K562 (cell line): ENCODE measurements at regions not wholly inside any gene's neighbourhood (a gene's known extent, or its start where the extent isn't known, plus 50 kb on each side); places are given as distances from the start of the nearest gene placed in this dataset.

ENCODE experiments used
- BDP1 ChIP-seq: IDR thresholded peaks from 3 replicates; pipeline ENCODE4 v1.6.1; 2011; ENCODE audit not compliant: insufficient read length, insufficient read depth
- ESRRA ChIP-seq: fragments of 450-650 bp; IDR thresholded peaks from 2 replicates; pipeline ENCODE4 v1.6.1; 2014; ENCODE audit warnings: low read depth, mild to moderate bottlenecking, moderate library complexity, borderline replicate concordance
- FOSL1 ChIP-seq: fragments of 200-800 bp; sonication (Bioruptor generic); conservative IDR thresholded peaks from 2 replicates; pipeline ENCODE4 v1.6.1; 2016; ENCODE audit warnings: missing genetic modification characterization, missing compliant biosample characterization
- FOXP4 ChIP-seq: sonication (generic); formaldehyde crosslinking; IDR thresholded peaks from 2 replicates; pipeline ENCODE4 v1.8.0; 2022; ENCODE audit warnings: mild to moderate bottlenecking, missing genetic modification reagents, borderline replicate concordance
- HOMEZ ChIP-seq: fragments of 250-450 bp; sonication (Bioruptor Pico); IDR thresholded peaks from 2 replicates; pipeline ENCODE4 v1.4.0; 2020; ENCODE audit warnings: mild to moderate bottlenecking, moderate library complexity
- NR2C2 ChIP-seq, 2 experiments: fragments of 200-800 bp in 1 of 2; sonication (Bioruptor generic) in 1 of 2; sonication (generic) in 1 of 2; formaldehyde crosslinking in 1 of 2; IDR thresholded peaks; 2 replicates each; pipeline versions ENCODE4 v1.6.1 to v1.8.0; 2016 to 2022; ENCODE audit warnings: mild to moderate bottlenecking in 1 of 2, missing compliant biosample characterization in 1 of 2, missing genetic modification characterization in 1 of 2, missing genetic modification reagents in 1 of 2
- POLR2A ChIP-seq: fragments of 450-650 bp; conservative IDR thresholded peaks from 2 replicates; pipeline ENCODE4 v1.6.1; 2016
- SMAD4 ChIP-seq: fragments of 250-450 bp; sonication (Bioruptor Pico); conservative IDR thresholded peaks from 2 replicates; pipeline ENCODE4 v1.8.0; 2021; ENCODE audit warnings: inconsistent platforms, mild to moderate bottlenecking, moderate library complexity
- TAF1 ChIP-seq: IDR thresholded peaks from 2 replicates; pipeline ENCODE4 v1.6.1; 2011; ENCODE audit warnings: mild to moderate bottlenecking, low read length, moderate library complexity; ENCODE audit not compliant: insufficient read depth, control insufficient read depth, severe bottlenecking; ENCODE audit errors: extremely low read depth
- USF2 ChIP-seq: sonication (generic); formaldehyde crosslinking; IDR thresholded peaks from 2 replicates; pipeline ENCODE4 v1.5.0; 2020; ENCODE audit warnings: missing genetic modification reagents
- TF ChIP-seq, protein P1 (sequence below): fragments of 450-650 bp; IDR thresholded peaks from 2 replicates; pipeline ENCODE4 v1.6.1; 2016; ENCODE audit warnings: antibody characterized with exemption

- TF ChIP-seq POLR2A (no peak), FOSL1 (no peak), TAF1 (no peak), SMAD4 (CRISPR knock-in tag) (no peak), HOMEZ (no peak), NR2C2 (CRISPR knock-in tag; IDR thresholded peaks at IDR 0.05) (no peak), NR2C2 (tag; IDR thresholded peaks at IDR 0.05) (no peak), ESRRA (no peak), FOXP4 (no peak), BDP1 (no peak), USF2 (CRISPR knock-in tag) (no peak)
- TF ChIP-seq, protein P1, sequence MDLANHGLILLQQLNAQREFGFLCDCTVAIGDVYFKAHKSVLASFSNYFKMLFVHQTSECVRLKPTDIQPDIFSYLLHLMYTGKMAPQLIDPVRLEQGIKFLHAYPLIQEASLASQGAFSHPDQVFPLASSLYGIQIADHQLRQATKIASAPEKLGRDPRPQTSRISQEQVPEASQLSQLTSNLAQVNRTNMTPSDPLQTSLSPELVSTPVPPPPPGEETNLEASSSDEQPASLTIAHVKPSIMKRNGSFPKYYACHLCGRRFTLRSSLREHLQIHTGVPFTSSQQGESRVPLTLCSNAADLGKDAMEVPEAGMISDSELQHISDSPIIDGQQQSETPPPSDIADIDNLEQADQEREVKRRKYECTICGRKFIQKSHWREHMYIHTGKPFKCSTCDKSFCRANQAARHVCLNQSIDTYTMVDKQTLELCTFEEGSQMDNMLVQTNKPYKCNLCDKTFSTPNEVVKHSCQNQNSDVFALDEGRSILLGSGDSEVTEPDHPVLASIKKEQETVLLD = no peak
These were observed 1039.6 kb upstream of the LRRN3 start for GRCh38 chr7:110051372-110051771.
